ENCODE measurements at regions not wholly inside any gene's neighbourhood (a gene's known extent, or its start where the extent isn't known, plus 50 kb on each side); places are given as distances from the start of the nearest gene placed in this dataset.
A peak's percentile ranks its signal among the peaks of the same experiment; 100 is the strongest.

GRCh38 chr10:30793093-30793492 lies 163.5 kb upstream of the LYZL2 start:
- H3K4me2 ChIP-seq (ENCODE audit: low read depth, low read length, poor library complexity, severe bottlenecking) = no peak overlapping the region
- no peaks in the 10 kb centered on the region for H3K27me3 ChIP-seq (ENCODE audit: insufficient read depth, low read length, poor library complexity, severe bottlenecking)
- TF ChIP-seq CTCF (conservative IDR thresholded peaks at IDR 0.05; ENCODE audit: low read length) (no peak), EZH2phosphoT487 (IDR thresholded peaks at IDR 0.05; ENCODE audit: borderline replicate concordance) (no peak)
- no peaks in the 10 kb centered on the region for H3K9me2 ChIP-seq (replicated peaks; ENCODE audit: low read depth, low read length)
- no peaks in the 10 kb centered on the region for H3K9me3 ChIP-seq (ENCODE audit: insufficient read depth, low read depth, low read length)
- no peaks in the 10 kb centered on the region for H4K20me1 ChIP-seq (ENCODE audit: insufficient read depth, low read length, poor library complexity, severe bottlenecking)
- H3K36me3 ChIP-seq (ENCODE audit: insufficient read depth, low read length) = no peaks in the 10 kb centered on the region
- no peaks in the 10 kb centered on the region for H3F3A ChIP-seq (ENCODE audit: low read depth)
- H2AFZ ChIP-seq (ENCODE audit: low read length) = no peak overlapping the region
- no peak overlapping the region for H3K4me3 ChIP-seq (ENCODE audit: low read length, poor library complexity, severe bottlenecking)
- no peak overlapping the region for H3K9ac ChIP-seq (ENCODE audit: low read depth, low read length, poor library complexity, severe bottlenecking)
- peaks cover 9% of the 10 kb centered on the region for H3K4me1 ChIP-seq (ENCODE audit: insufficient read depth, low read length, poor library complexity, severe bottlenecking)
- H3K79me2 ChIP-seq (ENCODE audit: insufficient read depth, low read length) = no peaks in the 10 kb centered on the region

GRCh38 chr10:30792025-30792424 lies 162.5 kb upstream of the LYZL2 start:
- TF ChIP-seq EZH2phosphoT487 (IDR thresholded peaks at IDR 0.05; ENCODE audit: borderline replicate concordance) (no peak), CTCF (conservative IDR thresholded peaks at IDR 0.05; ENCODE audit: low read length) (no peak)
- H2AFZ ChIP-seq (ENCODE audit: low read length) = peak overlapping the region; percentile 34; the same call in 1 of the 2 replicates
- H3K4me1 ChIP-seq (ENCODE audit: insufficient read depth, low read length, poor library complexity, severe bottlenecking) = peaks cover 9% of the 10 kb centered on the region
- no peaks in the 10 kb centered on the region for H4K20me1 ChIP-seq (ENCODE audit: insufficient read depth, low read length, poor library complexity, severe bottlenecking)
- no peaks in the 10 kb centered on the region for H3K27me3 ChIP-seq (ENCODE audit: insufficient read depth, low read length, poor library complexity, severe bottlenecking)
- no peak overlapping the region for H3K4me2 ChIP-seq (ENCODE audit: low read depth, low read length, poor library complexity, severe bottlenecking)
- no peaks in the 10 kb centered on the region for H3K9me3 ChIP-seq (ENCODE audit: insufficient read depth, low read depth, low read length)
- no peaks in the 10 kb centered on the region for H3K79me2 ChIP-seq (ENCODE audit: insufficient read depth, low read length)
- no peaks in the 10 kb centered on the region for H3K36me3 ChIP-seq (ENCODE audit: insufficient read depth, low read length)
- no peaks in the 10 kb centered on the region for H3F3A ChIP-seq (ENCODE audit: low read depth)
- no peaks in the 10 kb centered on the region for H3K9me2 ChIP-seq (replicated peaks; ENCODE audit: low read depth, low read length)
- H3K4me3 ChIP-seq (ENCODE audit: low read length, poor library complexity, severe bottlenecking) = no peak overlapping the region
- no peak overlapping the region for H3K9ac ChIP-seq (ENCODE audit: low read depth, low read length, poor library complexity, severe bottlenecking)

GRCh38 chr10:30791197-30791611 lies 161.7 kb upstream of the LYZL2 start:
- Histone ChIP-seq H3K9me2 (replicated peaks; ENCODE audit: low read depth, low read length) (no peaks in the 10 kb centered on the region), H3K4me3 (ENCODE audit: low read length, poor library complexity, severe bottlenecking) (no peak overlapping the region), H2AFZ (ENCODE audit: low read length) (no peak overlapping the region; the same call in 1 of the 2 replicates), H4K20me1 (ENCODE audit: insufficient read depth, low read length, poor library complexity, severe bottlenecking) (no peaks in the 10 kb centered on the region), H3K36me3 (ENCODE audit: insufficient read depth, low read length) (no peaks in the 10 kb centered on the region), H3K79me2 (ENCODE audit: insufficient read depth, low read length) (no peaks in the 10 kb centered on the region), H3K9me3 (ENCODE audit: insufficient read depth, low read depth, low read length) (no peaks in the 10 kb centered on the region), H3K4me1 (ENCODE audit: insufficient read depth, low read length, poor library complexity, severe bottlenecking) (peaks cover 9% of the 10 kb centered on the region), H3K4me2 (ENCODE audit: low read depth, low read length, poor library complexity, severe bottlenecking) (no peak overlapping the region), H3K9ac (ENCODE audit: low read depth, low read length, poor library complexity, severe bottlenecking) (no peak overlapping the region), H3F3A (ENCODE audit: low read depth) (no peaks in the 10 kb centered on the region), H3K27me3 (ENCODE audit: insufficient read depth, low read length, poor library complexity, severe bottlenecking) (no peaks in the 10 kb centered on the region)
- TF ChIP-seq CTCF (conservative IDR thresholded peaks at IDR 0.05; ENCODE audit: low read length) (no peak), EZH2phosphoT487 (IDR thresholded peaks at IDR 0.05; ENCODE audit: borderline replicate concordance) (no peak)
